HG03460 (cell line): ENCODE measurements at regions not wholly inside any gene's neighbourhood (a gene's known extent, or its start where the extent isn't known, plus 50 kb on each side); places are given as distances from the start of the nearest gene placed in this dataset.

Source experiments
- ATAC-seq: cut with Tn5 transposase; IDR thresholded peaks from one replicate; pipeline ENCODE4 v1.9.1; 2021; ENCODE audit not compliant: unreplicated experiment

DNA sequence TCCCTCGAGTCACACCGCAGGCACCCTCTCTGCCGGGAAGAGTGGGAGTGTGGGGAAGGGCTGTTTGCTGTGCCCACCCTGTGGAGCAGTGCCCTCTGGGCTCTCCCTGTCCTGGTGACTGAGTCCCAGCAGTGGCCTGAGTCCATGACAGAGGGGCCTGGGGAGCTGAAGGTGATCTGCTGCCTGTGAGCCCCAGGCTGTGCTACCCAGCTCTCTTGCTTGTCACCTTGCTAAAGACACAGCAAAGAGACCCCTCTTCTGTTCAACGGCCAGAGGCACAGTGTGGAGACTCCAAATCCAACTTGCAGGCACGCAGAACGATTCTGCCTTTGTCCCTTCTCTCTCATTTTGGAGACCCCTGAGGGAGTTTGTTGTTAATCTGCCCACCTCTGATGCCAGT is 232.6 kb downstream of the OPA1 start:
- ATAC-seq, result no peak

DNA sequence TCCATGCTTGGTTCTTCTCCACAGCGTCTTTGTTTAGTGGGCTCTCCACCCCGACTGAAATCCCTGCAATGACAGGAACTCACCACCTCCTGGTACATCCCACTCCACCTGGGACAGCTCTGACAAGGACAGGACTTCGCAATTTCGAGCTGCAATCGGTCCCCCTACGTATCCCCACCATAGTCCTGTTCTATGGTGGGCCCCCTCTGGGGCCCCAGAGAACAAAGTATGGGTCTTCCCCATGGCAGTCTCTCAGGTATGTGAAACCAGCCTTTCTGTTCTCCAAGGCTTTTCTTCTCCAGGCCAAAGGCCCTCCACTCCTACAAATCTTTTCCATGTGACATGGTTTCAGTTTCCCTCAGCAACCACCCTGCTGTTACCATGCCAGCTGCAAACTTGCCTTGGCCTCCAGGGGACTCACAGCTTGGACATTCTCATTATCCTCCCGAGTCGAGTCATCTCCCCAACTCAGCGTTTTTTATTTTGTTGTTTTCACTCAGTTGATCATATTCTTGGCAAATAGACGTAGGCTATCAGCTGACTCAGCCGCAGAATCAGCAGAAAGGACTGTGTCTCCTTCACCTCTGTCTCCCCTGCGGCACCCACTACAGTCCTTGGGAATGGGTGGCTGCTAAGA is 233.3 kb downstream of the OPA1 start:
- ATAC-seq, result no peak

DNA sequence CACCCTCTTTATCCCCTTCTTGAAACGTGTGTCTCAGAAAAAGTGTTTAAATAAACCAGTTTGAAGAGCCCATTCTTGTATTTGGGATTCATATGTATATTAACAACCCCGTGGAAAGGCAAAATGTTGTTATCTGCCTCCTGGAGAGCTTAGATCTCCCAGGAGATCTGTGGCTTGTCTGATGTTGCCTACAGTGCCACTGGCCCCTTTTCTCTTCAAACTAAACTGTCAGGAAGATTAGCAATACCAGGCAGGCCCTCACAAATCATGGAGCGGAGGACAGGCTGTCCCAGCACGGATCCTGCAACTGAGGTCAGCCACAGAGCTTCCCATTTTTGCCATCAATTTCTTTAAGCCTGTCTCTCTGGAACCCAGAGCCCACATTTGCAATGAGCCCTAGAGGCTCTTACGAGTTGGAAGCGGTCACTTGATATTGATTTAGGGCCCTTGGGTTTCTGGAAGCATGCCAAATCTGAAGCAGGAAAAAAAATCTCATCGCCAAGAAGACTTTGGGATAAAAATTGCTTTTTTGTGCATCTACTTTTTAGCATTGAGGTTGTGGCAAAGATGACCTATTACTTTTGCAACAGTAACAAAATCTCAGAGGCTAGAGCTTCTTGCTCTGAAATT is 234.1 kb downstream of the OPA1 start:
- ATAC-seq, result no peak

DNA sequence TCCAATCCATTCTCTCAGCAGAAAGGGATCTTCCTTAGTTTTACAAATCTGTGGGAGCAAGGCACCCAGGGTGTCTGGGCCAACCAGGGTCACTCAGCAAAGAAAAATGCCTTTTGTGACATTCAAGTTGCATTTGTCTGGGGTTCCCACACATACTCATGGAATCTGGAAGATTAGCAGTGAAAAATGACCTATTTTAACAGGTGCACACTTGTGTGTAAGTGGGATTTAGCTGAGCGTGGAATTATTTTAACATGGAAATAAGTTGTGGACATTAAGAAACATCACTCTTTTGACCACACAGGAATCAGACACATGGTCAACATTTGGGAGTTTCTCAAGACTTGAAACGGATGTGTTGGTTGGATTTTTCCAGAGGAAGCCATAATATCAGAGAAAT is 234.9 kb downstream of the OPA1 start:
- no peak for ATAC-seq

DNA sequence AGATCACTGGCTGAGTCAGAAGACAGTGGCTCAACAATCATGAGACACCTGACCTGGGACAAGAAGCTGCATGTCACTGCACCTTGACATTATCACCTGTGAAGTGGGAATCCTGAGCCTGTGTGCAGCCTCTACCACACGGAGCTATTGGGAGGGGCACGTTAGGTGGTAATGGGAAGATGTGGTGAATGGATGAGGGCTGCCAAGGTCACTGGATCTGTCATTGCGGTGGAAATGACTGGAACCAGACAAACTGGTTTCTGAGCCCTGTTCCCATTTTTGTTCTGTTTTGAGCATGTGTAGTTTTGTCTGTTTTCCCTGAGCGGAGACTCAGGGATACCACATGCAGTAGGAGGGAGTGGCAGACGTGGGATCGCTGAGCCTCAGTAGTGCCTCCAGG is 235.5 kb downstream of the OPA1 start:
- ATAC-seq, result no peak

DNA sequence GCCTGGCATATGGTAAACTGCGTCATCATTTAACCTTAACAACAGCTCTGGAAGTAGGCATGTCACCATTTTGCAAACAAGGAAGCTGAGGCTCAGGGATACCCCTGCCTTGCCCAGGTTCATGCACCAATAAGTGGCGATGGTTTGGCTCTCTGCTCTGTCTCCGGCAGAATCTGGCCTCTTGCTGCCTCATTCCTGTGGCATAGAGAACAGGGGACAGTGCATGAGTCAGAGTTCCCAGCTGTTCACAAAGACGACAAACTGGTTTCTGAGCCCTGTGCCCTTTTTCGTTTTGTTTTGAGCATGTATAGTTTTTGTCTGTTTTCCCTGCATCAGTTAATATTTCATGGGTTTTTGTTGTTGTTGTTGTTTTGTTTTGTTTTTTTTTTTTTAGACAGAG is 236.8 kb downstream of the OPA1 start:
- no peak for ATAC-seq

DNA sequence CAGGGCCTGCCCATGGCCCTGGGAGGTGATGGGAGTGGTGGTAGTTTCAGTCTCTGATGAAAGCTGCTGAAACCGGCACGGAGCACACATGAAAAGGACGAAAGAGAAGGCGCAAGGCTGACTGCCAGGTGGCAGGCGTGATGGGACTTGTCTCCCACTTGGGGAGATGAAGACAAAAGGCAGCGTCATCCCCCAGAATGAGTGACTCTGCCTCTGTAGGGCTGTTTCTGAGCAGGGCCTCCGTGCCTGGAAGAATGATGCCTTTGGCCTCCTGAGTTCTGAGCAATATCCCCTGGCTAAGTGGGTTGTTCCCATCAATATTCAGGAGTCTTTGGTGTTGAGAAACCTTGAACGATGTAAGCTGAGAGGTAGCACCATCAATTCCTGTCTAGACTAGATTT is 237.8 kb downstream of the OPA1 start:
- no peak for ATAC-seq

DNA sequence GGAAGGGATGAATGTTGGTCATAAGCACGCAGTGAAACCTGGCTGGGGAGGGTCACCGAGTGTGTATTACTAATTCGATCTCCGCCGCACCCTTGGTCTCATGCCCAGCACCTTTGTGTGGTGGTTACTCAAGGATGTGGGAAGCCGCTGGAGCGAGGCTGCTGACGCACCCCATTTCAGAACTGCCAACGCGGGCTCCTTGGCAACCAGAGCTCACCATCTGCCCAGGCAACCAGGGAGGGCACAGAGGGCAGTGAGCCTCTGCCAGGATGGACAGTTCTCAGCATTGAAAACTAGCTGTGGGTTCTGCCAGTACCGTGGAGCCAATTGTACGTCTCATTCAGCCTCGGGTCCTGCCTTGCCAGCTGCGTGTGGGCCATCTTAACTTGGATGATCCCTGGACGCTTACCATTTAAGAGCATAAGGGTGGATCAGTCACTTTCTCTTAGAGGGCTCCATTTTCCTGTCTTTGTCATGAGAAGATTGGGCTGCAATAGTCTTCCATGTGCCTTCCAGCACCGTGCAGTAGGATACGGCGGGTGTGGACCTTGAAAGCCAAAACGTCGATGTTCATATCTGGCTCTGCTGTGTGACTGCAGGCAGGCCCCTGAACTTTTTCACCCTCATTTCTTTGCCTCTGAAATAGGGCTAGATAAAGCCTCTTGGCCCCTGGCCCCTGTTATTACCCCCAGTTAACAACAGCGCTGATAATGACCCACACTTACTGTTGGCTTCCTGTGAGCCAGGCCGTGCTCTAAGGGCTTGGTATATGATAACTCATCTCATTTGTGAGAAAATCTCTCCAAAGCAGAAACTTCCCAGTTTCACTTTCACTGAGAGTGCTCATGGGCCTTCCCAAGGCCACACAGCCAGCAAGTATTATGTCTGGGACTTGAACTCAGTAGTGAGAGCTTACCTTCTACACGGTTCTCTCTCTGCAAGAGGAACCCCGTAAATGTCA is 238.8 kb downstream of the OPA1 start:
- ATAC-seq, result peak; percentile 58

DNA sequence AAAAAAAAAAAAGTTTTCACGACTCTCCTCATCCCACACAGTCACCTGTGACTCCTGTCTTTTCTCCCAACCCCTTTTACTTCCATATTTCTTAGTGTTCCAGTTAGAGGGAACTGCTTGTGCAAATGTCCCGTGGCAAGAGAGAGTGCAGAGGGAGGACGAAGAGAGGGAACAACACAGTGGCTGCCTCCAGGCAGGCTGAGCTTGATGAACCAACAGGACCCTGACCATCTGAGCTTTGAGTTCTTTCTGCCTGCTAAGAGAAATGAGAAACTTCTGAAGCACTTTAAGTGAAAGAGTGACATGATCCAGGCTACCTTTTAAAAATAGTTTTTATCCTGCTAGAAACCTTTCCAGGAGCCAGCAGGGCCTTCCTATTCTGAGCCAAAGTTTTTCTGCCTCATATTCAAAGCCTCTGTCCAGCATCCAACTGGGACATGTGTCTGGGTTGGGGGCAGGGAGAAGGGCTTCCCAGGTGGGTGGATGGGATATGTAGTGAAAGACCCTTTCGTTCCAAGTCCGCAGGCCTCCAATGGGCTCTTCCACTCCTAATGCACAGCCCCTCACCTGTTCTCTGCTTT is 239.9 kb downstream of the OPA1 start:
- ATAC-seq, result no peak

DNA sequence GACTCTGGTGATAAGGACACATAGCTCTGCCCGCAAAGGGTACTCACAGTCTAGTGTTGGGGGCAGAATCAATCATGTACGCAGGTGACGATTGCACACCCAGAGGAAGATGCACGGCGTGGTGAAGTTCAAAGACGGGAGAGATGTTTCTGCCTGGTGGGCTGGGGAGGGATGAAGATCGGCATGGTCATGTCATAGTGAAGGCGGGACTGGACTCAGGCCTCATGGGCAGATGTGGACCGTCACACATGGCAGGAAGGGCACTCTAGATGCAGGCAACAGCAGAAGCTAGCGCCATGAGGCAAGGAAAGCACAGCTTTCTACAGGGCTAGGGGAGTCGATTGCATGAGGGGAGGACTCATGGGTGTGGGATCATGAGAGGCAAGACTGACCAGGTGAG is 240.6 kb downstream of the OPA1 start:
- ATAC-seq, result no peak

DNA sequence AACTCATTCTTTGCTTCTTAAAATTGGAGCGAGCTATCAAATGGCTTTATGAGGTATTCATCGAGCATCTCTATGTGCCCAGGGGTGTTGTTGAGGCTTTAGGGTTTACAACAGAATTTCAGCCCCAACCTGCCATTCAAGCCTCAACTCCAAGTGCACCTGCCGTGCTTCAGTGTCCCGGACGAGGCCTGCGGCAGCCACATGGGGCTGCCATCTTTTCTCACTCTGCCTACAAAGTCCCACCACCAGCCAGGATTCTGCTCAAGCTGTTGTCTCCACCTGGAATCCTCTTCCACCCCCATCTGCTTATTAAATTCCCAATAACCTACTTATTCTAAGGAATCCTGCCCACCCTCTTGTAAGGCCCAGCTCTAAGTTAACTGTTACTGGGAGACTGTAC is 242.4 kb downstream of the OPA1 start:
- no peak for ATAC-seq

DNA sequence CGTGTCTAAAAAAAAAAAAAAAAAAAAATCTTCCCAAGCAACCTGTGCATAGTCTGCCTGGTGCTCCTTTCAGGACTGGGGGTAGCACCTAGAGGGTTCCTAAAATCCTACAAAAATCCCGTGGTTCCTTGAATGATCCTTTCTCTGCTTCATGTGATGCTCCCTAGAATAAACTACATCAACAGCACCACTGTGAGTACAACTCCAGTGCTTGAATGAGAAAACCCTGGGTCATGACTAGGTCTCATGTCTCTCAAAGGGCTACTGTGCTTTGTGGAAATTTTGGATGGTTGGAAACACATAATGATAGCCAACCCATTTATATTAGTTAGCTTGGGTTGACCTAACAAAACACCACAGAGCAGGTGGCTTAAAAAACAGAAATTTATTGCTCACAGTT is 243.5 kb downstream of the OPA1 start:
- no peak for ATAC-seq

DNA sequence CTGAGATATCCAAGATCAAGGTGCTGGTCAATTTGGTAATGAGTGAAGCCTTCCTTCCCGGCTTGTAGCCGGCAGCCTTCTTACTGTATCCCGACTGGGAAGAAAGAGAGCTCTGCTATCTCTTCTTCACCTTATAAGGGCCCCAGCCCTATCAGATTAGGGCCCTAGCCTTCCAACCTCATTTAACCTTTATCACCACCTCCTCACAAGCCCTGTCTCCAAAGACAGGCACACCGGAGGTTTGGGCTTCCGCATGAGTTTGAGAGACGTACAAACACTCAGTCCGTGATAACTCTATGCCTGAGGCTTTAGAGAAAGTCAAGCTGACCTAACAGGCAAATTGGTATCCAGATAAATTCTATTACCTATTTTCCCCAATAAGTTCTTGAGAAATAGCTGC is 243.9 kb downstream of the OPA1 start:
- ATAC-seq, result no peak

DNA sequence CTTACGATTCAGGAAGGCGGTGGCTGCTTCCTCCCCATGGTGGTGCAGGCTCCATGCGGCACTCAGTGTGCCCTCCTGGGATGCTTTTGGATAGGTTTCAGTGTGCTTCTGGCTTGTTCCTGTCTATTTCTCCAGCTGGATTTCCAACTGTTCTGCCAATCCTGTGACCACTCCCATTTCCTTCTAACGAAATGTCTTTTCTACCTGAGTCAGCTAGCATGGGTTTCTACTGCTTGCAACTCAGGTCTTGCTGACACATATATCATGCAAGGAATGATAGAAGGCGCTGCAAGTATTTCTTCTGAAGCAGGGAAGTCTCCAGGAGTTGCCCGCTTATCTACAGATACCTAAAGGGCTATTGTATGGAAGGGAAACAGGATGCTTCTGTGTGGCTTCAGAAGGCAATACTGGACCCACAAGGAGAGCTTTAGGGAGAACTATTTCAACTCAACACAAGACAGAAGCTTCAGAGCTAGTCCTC is 244.4 kb downstream of the OPA1 start:
- ATAC-seq, result no peak

DNA sequence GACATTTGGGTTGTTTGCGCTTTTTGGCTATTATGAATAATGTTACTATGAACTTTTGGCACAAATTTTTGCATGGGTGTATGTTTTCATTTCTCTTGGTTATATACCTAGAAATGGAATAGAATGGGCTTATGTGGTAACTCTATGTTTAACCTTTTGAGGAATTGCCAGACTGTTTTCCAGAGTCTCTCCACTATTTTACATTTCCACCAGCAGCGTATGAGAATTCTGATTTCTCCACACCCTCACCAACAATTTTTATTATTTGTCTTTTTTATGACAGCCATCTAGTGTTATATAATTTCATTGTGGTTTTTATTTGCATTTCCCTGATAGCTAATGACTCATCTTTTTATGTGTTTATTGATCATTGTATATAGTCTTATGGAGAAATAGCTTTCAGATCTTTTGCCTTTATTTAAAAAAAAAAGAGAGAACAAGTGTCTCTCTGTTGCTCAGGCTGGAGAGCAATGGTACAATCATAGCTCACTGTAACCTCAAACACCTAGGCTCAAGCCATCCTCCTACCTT is 247.2 kb downstream of the OPA1 start:
- ATAC-seq, result no peak

DNA sequence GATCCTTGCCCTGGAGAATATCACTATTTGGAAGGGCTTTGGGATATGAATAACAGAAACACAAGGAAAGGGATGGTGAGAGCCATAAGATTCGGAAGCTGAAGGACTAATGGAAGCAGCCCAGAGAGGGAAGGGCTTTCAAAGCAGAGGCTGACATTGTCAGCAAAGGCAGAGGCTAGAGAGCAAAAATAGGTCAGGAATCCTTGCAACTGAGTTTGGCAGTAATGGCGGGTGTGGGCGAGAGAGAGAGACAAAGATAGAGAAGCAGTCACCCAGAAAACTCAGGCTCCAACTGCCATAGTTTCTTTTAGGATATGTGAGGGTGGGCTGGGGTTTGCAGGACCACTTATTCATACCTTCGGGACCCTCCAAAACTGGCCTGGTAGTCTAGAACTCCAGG is 248.6 kb downstream of the OPA1 start:
- no peak for ATAC-seq

DNA sequence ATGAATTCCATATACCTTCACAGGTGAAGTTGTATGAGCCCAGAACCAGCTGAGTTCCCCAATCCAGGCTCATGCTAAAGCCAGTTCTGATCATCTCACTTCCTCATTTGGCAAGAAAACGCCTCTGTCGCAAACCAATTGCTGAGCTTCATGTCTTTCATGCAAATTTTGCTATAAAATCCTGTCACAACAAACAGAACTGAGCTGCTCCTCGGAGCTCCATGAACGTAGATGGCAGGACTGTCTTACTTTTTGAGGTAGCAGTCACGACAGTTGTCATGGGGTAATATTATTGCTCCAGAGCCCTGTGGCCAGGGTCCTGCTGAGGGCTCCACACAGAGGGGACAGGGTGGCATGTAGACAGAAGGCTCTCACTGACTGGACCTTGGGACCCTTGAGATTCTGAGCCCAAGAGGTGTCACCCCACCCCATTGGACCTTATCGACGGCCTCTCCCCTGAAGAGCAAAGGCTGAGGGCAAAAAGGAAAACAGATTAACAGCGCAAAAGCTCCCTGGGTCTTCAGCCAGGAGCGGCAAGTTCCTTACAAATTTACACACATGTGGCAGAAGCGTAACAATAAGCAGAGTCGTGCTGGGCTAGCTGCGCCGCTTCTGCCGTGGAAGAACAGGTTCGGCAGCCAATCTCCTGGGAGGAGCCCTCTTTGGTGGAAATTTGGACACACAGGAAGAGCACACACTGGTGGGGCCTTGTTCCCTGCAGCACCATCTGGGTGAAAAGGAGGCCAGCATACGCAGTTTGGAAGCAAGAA is 249.2 kb downstream of the OPA1 start:
- peak; percentile 42 for ATAC-seq

DNA sequence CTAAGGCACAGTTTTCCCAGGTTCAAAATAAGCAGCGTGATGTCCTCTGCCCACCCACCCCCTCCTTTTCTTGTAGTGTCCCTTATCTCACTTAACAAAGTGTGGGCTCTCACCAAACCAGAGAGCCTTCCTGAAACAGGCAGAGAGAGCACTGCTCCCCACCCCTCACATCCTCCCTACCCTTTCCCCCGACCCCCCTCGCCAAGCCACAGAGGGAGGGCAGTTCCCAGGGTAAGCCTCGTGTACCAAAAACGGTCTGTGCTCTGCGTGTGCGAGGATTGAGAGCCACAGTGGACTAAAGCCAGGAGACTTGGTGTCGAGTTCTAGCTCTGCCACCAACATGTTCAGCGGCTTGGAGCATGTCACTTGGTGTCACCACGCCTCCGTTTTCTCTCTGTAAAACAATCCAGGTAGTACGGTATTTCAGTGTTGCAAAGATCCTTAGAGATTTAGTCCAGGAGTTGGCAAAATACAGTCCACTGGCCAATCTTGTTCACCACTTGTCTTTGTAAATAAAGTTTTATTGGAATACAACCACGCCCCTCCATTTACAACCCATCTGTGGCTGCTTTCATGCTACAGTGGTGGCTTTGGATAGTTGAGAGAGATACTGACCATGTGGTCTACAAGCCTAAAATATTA is 249.9 kb downstream of the OPA1 start:
- ATAC-seq, result no peak

DNA sequence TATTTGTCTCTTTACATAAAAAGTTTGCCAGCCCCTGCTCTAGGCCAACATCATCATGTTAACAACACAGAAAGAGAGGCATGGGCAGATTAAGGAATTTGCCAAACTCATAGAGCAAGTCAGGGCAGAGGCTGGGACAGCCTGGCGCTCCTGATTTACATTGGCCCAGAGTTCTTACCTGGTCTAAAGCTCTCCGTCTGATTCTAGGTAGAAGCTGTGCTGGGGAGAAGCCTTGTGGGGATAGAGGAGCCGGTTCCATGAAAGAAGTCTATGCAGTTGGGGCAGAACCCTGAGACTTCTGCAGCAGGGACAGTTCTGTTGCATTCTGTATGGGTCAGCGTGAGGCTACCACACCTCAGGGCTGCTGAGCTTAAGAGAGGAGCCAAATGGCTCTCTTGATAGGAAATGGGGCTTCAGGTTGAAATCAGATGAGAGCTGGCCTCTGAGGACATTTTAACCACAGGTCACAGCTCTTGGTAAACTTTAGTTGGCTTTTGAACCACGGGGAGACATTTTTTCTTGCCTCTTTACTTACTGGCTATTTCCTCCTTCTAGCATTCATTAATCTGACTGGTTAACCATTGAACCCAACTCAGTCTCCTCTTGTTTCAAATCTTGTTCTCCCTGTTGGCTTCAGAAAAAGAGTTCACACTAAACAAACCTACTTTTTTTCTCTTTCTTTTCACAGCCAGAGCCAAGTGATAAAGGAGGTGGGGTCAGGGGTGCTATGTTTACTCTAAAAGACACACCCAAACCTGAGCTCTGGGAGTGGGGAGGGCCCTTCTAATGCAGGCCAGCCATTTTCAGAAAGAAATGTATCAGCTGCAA is 250.7 kb downstream of the OPA1 start:
- ATAC-seq, result peak; percentile 62
